DMS 273 treated with DMSO at 0.1 percent for 48 hours (cell line): ENCODE measurements at regions not wholly inside any gene's neighbourhood (a gene's known extent, or its start where the extent isn't known, plus 50 kb on each side); places are given as distances from the start of the nearest gene placed in this dataset.
"Not testable (repeated sequence)": the region's sequence is repeated elsewhere in the genome, so short reads cannot be mapped to it uniquely, and the experiment has no call there.

ENCODE experiments used
- DNase-seq: peaks from one replicate; lab custom pipeline; 2025; lab: John Stamatoyannopoulos, UW

- DNase-seq: no peak
Measured at GRCh38 chr3:78257951-78258530, 1218.1 kb downstream of the ROBO2 start.

GRCh38 chr3:78258798-78259197, 1218.9 kb downstream of the ROBO2 start:
- DNase-seq: no peak

- no peak for DNase-seq
Measured at GRCh38 chr3:78260388-78260787, 1220.5 kb downstream of the ROBO2 start.

GRCh38 chr3:78266550-78266949, 1226.7 kb downstream of the ROBO2 start:
- DNase-seq: not testable (repeated sequence)

GRCh38 chr3:78267235-78267634, 1227.3 kb downstream of the ROBO2 start:
- no peak for DNase-seq

GRCh38 chr3:78268087-78268486, 1228.2 kb downstream of the ROBO2 start:
- DNase-seq: no peak

GRCh38 chr3:78268716-78269668, 1229.1 kb downstream of the ROBO2 start:
- no peak for DNase-seq

GRCh38 chr3:78273326-78273725, 1233.4 kb downstream of the ROBO2 start:
- DNase-seq: no peak

- DNase-seq: no peak
Measured at GRCh38 chr3:78274475-78275065, 1234.7 kb downstream of the ROBO2 start.

- DNase-seq: no peak
Measured at GRCh38 chr3:78275420-78275852, 1235.5 kb downstream of the ROBO2 start.

- no peak for DNase-seq
Measured at GRCh38 chr3:78277220-78277619, 1237.3 kb downstream of the ROBO2 start.

- DNase-seq: no peak
Measured at GRCh38 chr3:78277801-78278200, 1237.9 kb downstream of the ROBO2 start.

GRCh38 chr3:78279091-78279490, 1239.2 kb downstream of the ROBO2 start:
- no peak for DNase-seq

- no peak for DNase-seq
Measured at GRCh38 chr3:78281381-78281780, 1241.5 kb downstream of the ROBO2 start.

- DNase-seq: no peak
Measured at GRCh38 chr3:78283994-78284393, 1244.1 kb downstream of the ROBO2 start.

GRCh38 chr3:78285032-78285728, 1245.3 kb downstream of the ROBO2 start:
- DNase-seq: no peak

- no peak for DNase-seq
Measured at GRCh38 chr3:78287085-78287484, 1247.2 kb downstream of the ROBO2 start.

GRCh38 chr3:78293284-78293683, 1253.4 kb downstream of the ROBO2 start:
- no peak for DNase-seq

- DNase-seq: no peak
Measured at GRCh38 chr3:78304115-78304514, 1264.2 kb downstream of the ROBO2 start.

- DNase-seq: no peak
Measured at GRCh38 chr3:78312851-78313250, 1273.0 kb downstream of the ROBO2 start.

GRCh38 chr3:78313332-78313731, 1273.4 kb downstream of the ROBO2 start:
- DNase-seq: no peak

- no peak for DNase-seq
Measured at GRCh38 chr3:78314327-78314726, 1274.4 kb downstream of the ROBO2 start.
